ENCODE measurements at regions not wholly inside any gene's neighbourhood (a gene's known extent, or its start where the extent isn't known, plus 50 kb on each side); places are given as distances from the start of the nearest gene placed in this dataset.

DNA sequence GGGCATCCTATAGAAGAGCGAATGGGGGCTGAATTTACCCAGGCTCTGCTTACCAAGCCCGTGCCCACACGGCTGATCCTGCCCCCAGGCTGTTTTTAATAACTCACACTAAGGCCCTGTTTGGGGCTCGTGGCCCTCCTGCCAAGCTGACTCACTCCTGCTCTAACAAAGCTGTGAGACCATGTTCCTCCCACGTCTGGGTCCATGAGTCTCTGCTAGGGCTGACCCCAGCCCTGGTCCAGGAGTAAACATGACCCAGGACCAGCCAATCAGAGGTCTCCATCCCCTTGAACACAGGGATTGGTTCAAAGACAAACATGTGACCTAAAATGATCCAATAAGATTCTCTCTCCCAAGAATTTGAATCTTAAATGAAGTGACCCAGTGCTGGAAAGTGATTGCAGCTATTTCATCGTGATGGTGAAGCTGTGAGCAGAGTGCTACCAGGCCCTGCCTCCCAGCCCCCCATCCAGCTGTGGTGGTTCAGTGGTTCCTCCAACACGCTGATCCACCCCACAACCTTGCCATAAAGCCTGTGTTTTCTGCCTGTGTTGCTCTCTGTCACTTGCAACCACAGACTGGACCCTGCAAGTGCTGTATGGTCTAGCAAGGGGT lies 57.2 kb downstream of the C16orf82 start:
- no peaks in the 10 kb centered on the region for H3K4me1 Mint-ChIP-seq
- no peak for DNase-seq
- CTCF ChIA-PET, result interaction anchor here (1.2 kb wide), 1 partner anchor 9 kb away, joined by 3 read pairs; no protein-coding TSS in a partner anchor

GRCh38 chr16:27127308-27127707 lies 60.6 kb downstream of the C16orf82 start:
- CTCF ChIA-PET, result no interaction called here
- DNase-seq (no peak), ATAC-seq (no peak)
- no peaks in the 10 kb centered on the region for H3K36me3 Mint-ChIP-seq
- H3K4me3 Mint-ChIP-seq, result no peak overlapping the region
- H3K9me3 Mint-ChIP-seq (ENCODE audit: low read depth), result peaks cover 9% of the 10 kb centered on the region
- no peaks in the 10 kb centered on the region for H3K4me1 Mint-ChIP-seq
- no peaks in the 10 kb centered on the region for H3K27me3 Mint-ChIP-seq
- no peak overlapping the region for H3K27ac Mint-ChIP-seq

More for the DNA sequence above, 57.2 kb downstream of the C16orf82 start:
- no peak for ATAC-seq
- Mint-ChIP-seq H3K4me3 (no peak overlapping the region), H3K27me3 (peaks cover 3% of the 10 kb centered on the region), H3K9me3 (ENCODE audit: low read depth) (no peaks in the 10 kb centered on the region), H3K36me3 (no peaks in the 10 kb centered on the region), H3K27ac (no peak overlapping the region)

GRCh38 chr16:27129401-27129800 lies 62.7 kb downstream of the C16orf82 start:
- H3K9me3 Mint-ChIP-seq (ENCODE audit: low read depth), result peaks cover 9% of the 10 kb centered on the region
- DNase-seq (no peak), ATAC-seq (no peak)
- H3K27ac Mint-ChIP-seq, result no peak overlapping the region
- no peaks in the 10 kb centered on the region for H3K36me3 Mint-ChIP-seq
- CTCF ChIA-PET, result no interaction called here
- H3K4me1 Mint-ChIP-seq, result no peaks in the 10 kb centered on the region
- H3K27me3 Mint-ChIP-seq, result no peaks in the 10 kb centered on the region
- no peak overlapping the region for H3K4me3 Mint-ChIP-seq

- CTCF ChIA-PET, result no interaction called here
- DNase-seq, result no peak
- Mint-ChIP-seq H3K4me3 (peak overlapping the region; percentile 36), H3K9me3 (ENCODE audit: low read depth) (peaks cover 10% of the 10 kb centered on the region), H3K27ac (peak overlapping the region; percentile 77), H3K4me1 (peaks cover 3% of the 10 kb centered on the region), H3K36me3 (peaks cover 8% of the 10 kb centered on the region), H3K27me3 (peaks cover 23% of the 10 kb centered on the region)
- ATAC-seq, result no peak
Observed at GRCh38 chr16:27138257-27138656, 65.1 kb upstream of the KDM8 start.

GRCh38 chr16:27145630-27146029 lies 57.7 kb upstream of the KDM8 start:
- Mint-ChIP-seq H3K27me3 (peaks cover 12% of the 10 kb centered on the region), H3K36me3 (peaks cover 2% of the 10 kb centered on the region), H3K4me3 (no peak overlapping the region), H3K9me3 (ENCODE audit: low read depth) (peaks cover 4% of the 10 kb centered on the region), H3K27ac (no peak overlapping the region), H3K4me1 (no peaks in the 10 kb centered on the region)
- CTCF ChIA-PET, result interaction anchor here (1.2 kb wide), 1 partner anchor 9 kb away, joined by 4 read pairs; no protein-coding TSS in a partner anchor
- ATAC-seq (no peak), DNase-seq (no peak)

GRCh38 chr16:27149986-27150385 lies 53.3 kb upstream of the KDM8 start:
- peaks cover 4% of the 10 kb centered on the region for H3K4me1 Mint-ChIP-seq
- peaks cover 2% of the 10 kb centered on the region for H3K9me3 Mint-ChIP-seq (ENCODE audit: low read depth)
- CTCF ChIA-PET, result no interaction called here
- DNase-seq, result no peak
- H3K27me3 Mint-ChIP-seq, result peaks cover 8% of the 10 kb centered on the region
- no peak overlapping the region for H3K27ac Mint-ChIP-seq
- no peak overlapping the region for H3K4me3 Mint-ChIP-seq
- ATAC-seq, result no peak
- H3K36me3 Mint-ChIP-seq, result peaks cover 2% of the 10 kb centered on the region

DNA sequence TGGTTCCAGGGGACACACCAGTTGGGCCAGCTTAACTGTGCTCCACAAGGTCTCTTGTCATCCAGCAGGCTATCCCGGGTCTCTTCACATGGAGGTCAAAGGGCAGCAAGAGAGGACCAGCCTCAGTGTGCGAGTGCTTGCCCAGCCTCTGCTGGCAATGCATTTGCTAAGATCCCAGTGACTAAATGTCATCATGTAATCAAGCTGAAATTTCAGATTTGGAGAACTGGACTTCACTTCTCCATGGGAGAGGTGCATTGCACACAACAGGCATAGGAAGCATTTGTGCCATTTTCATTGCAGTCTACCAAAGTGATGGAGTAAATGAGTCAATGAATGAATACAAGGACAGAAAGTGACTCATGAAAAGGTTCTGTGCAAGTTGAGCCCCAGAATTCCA lies 51.2 kb upstream of the KDM8 start:
- DNase-seq (no peak), ATAC-seq (no peak)
- Mint-ChIP-seq H3K27ac (no peak overlapping the region), H3K4me1 (peaks cover 8% of the 10 kb centered on the region), H3K36me3 (no peaks in the 10 kb centered on the region), H3K4me3 (no peak overlapping the region), H3K9me3 (ENCODE audit: low read depth) (peaks cover 2% of the 10 kb centered on the region), H3K27me3 (peaks cover 6% of the 10 kb centered on the region)
- CTCF ChIA-PET, result interaction anchor here (0.6 to 2.4 kb wide), 6 partner anchors 13 to 216 kb away, joined by 4 to 9 read pairs (median 4); no protein-coding TSS in a partner anchor

DNA sequence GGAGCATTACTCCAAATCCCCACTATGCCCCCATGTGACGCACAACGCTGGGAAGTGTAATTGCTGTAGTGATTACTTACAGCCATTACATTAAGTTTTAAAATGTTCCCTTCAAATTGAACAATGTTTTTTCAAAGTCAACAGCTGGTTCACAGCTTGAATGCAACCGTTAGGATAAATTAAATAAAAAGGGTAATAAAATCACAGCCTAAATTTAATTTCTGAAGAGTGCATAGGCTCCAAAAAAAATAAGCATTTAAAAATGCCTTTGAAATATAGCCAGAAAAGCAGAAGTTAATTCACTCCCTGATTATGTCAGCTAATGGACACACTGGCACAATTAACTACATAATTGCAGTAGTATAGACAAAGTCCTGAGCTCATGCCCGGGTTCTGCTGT lies 50.5 kb upstream of the KDM8 start:
- Mint-ChIP-seq H3K4me1 (peaks cover 8% of the 10 kb centered on the region), H3K4me3 (no peak overlapping the region)
- CTCF ChIA-PET, result interaction anchor here (1.0 to 3.8 kb wide), 8 partner anchors 9 to 310 kb away, joined by 3 to 16 read pairs (median 4); no protein-coding TSS in a partner anchor

More for the DNA sequence above, 50.5 kb upstream of the KDM8 start:
- Mint-ChIP-seq H3K9me3 (ENCODE audit: low read depth) (peaks cover 2% of the 10 kb centered on the region), H3K36me3 (no peaks in the 10 kb centered on the region), H3K27me3 (no peaks in the 10 kb centered on the region), H3K27ac (no peak overlapping the region)
- DNase-seq, result no peak
- ATAC-seq, result no peak

Data from activated CD8-positive, alpha-beta memory T cell treated with anti-CD3 and anti-CD28 coated beads, Interleukin-2, amount 10 ng/mL, durations not matched to agents 7 days and 5 days (primary cell).